C4-2B (cell line): ENCODE measurements at regions not wholly inside any gene's neighbourhood (a gene's known extent, or its start where the extent isn't known, plus 50 kb on each side); places are given as distances from the start of the nearest gene placed in this dataset.

Experiments used
- H3K27ac ChIP-seq: fragments of 450-650 bp; 2 replicates; pipeline ENCODE4 v1.5.1; 2017
- ZFX ChIP-seq: fragments of 450-650 bp; IDR thresholded peaks from 2 replicates; pipeline ENCODE4 v1.6.1; 2017
- TF ChIP-seq, protein P1 (sequence below): fragments of 450-650 bp; conservative IDR thresholded peaks from 2 replicates; pipeline ENCODE4 v1.5.1; 2017; ENCODE audit warnings: mild to moderate bottlenecking

DNA sequence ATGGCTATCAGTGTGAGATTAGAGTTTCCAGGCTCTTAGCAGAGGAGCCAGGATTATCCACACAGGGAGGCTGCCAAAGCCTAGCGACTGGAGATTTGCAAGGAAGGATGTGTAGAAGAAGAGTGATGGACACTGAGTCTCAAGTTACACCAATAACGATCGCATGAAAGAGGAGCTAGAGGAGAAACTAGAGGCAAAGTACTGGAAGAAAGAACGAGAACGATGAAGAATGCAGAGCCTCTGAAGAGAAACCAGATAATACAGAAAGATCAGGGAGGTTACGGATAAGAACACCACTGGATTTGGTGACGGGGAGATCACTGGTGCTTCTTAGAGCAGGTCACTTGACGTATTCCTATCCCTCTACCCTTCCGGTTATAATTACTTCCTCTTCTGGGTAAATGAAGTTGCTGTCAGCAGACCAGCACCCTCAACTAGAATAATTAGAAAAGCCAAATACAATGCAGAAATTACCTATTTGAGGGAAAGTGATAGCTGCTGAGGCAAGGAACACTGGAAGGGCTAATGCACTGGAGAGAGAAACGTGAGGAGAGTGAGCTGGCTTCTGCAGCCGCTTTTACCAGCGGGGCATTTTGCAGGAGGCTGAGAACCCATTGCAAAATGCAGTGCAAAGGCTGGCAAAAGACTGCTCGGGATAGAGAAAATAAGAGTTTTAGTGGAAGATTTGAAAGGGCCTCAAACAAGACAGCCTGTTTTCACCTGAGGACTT, 93.1 kb upstream of the HIF1A start:
- TF ChIP-seq, protein P1, sequence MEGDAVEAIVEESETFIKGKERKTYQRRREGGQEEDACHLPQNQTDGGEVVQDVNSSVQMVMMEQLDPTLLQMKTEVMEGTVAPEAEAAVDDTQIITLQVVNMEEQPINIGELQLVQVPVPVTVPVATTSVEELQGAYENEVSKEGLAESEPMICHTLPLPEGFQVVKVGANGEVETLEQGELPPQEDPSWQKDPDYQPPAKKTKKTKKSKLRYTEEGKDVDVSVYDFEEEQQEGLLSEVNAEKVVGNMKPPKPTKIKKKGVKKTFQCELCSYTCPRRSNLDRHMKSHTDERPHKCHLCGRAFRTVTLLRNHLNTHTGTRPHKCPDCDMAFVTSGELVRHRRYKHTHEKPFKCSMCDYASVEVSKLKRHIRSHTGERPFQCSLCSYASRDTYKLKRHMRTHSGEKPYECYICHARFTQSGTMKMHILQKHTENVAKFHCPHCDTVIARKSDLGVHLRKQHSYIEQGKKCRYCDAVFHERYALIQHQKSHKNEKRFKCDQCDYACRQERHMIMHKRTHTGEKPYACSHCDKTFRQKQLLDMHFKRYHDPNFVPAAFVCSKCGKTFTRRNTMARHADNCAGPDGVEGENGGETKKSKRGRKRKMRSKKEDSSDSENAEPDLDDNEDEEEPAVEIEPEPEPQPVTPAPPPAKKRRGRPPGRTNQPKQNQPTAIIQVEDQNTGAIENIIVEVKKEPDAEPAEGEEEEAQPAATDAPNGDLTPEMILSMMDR, result no peak
- TF ChIP-seq ZFX, result no peak
- no peak overlapping the region for H3K27ac ChIP-seq

DNA sequence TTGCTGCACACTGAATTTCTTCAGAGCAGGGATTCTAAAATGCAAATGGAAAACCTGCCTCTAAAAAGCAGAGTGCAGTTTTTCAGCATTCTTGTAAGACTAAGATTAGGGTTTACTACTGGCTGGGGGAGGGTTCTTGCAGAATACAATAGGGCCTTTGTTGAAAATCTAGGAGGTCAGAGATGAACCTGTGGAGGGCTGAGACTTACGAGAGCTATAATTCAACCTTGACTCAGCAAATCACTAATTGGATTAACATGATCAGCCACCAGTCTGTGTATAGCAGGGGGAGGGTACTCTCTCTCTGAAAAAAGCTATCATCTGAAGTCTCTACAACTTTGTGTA, 92.6 kb upstream of the HIF1A start:
- TF ChIP-seq, protein P1, result no peak
- TF ChIP-seq ZFX, result no peak
- no peak overlapping the region for H3K27ac ChIP-seq

DNA sequence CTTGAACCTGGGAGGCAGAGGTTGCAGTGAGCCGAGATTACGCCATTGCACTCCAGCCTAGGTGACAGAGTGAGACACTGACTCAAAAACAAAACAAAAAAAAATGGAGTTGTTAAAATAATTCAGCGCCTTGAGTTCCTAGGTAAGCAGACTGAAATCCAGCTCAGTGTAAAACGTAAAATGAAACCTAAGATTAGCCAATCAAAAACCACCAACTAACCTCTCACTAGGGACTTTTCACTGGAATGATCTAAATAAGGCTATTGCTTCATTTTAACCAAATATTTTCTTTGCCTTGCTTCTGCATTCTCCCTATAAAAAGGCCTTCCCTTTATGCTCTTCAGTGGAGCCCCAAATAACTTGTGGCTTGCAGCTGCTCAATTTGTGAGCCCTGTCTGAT, 91.6 kb upstream of the HIF1A start:
- H3K27ac ChIP-seq, result no peak overlapping the region

DNA sequence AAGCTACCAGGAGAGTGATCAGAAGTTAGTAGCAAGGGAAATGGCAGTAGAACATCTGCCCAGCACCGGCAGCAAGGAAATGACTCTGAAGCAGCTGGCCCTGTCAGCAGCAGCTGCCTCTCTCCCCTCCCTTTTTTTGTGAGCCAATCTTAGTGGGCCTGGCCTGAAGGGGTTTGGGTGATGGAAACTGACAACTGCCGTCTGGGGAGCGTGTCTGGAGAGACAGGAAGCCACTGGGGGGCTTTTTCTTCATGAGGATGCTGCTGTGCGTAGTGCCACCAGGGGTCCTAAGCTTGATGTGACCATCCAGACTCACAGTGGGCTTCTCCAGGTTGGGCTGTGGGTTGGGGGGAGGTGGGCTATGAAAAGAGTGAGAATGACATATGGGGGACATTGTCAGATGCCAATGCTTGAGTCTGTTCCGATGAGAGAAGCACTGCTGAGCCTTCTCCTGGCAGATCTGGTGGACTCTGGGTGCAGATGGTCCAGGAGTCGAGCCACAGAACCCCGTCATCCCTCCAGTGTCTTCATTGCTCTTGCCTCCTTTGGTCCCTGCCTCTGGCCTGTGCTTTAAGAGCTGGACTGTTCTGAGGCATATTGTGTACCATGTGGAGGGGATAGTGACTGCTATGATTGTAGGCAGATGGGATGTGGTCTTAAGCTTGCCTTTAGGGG, 87.6 kb upstream of the HIF1A start:
- no peak for TF ChIP-seq ZFX
- TF ChIP-seq, protein P1, result no peak
- no peak overlapping the region for H3K27ac ChIP-seq

More for the DNA sequence above, 91.6 kb upstream of the HIF1A start:
- TF ChIP-seq, protein P1, result no peak
- TF ChIP-seq ZFX, result no peak

DNA sequence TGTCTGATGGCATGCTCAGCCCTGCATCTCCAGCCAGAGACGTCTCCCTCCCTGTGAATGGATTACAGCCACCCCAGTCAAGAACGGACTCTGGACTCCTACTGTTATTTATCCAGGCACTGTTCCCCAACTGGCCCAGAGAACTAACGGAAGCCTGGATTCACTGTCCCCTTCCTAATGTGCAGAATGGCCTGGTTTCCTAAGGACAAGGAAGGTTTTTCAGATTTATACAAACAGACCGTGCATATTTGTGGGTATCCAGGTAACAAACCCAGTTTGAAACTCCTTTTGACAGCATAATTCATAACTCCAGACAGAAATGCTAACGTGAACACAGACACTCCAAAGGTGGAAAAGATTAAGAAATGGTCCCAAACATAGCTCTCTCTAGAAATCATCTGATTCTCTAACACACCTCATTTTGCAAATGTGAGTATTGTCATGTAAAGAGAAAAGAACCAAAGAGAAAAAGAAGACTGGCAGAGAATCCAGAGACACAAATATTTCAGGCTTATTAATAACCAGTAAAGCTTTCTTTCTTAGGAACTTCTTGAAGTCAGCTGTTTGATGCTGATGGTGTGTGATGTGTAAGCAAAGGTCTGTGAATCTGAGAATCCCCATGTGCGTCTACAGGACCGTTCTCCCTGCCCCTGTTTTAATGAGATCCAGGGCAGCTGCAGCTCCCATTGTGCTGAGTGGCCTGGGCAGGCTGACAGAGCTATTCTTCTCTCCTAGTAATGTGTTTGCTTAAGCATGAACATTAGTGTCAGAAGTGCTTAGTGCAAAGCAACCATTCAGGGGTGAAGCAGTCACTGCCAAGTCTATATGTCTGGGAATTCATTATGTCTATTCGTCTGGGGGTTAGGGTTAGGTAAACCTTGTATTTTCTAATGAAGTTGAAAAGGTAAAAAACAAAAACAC, 86.8 kb upstream of the HIF1A start:
- no peak overlapping the region for H3K27ac ChIP-seq
- TF ChIP-seq ZFX, result no peak
- TF ChIP-seq, protein P1, result no peak

DNA sequence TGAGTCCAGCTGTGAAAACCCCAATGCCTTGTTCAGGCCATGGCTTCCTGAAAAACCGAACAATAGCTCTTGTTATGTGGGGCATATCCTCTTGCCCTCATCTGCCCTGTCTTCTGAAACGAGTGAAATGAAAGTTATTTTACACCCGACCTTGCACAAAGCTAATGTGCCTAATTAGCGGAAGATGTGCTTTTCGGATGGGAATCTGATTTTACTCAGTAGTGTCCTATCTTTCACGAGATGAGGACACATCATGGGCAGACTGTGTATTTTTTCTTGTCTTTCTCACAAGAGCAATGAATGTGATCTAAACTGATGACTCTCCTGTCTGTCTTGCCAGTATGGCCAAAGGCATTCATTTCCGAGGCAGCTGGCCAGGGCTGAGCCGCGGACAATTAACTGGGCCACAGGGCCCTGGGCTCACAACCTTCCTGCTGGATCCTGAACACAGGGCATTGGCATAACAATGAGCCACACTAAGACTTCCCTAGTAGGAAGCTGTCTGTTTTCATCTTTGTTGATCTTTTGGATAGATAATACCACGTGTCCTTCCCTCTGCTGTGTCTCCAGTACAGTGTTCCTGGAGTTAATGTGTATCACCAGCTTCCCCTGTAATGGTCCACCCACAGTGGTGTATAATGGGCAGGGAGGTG, 86.0 kb upstream of the HIF1A start:
- no peak overlapping the region for H3K27ac ChIP-seq
- no peak for TF ChIP-seq ZFX
- TF ChIP-seq, protein P1, result no peak
